GM19397 (cell line): ENCODE measurements at regions not wholly inside any gene's neighbourhood (a gene's known extent, or its start where the extent isn't known, plus 50 kb on each side); places are given as distances from the start of the nearest gene placed in this dataset.

Experiments
- ATAC-seq: cut with Tn5 transposase; IDR thresholded peaks from one replicate; pipeline ENCODE4 v1.9.1; 2021; ENCODE audit warnings: mild to moderate bottlenecking, moderate library complexity; ENCODE audit not compliant: unreplicated experiment

DNA sequence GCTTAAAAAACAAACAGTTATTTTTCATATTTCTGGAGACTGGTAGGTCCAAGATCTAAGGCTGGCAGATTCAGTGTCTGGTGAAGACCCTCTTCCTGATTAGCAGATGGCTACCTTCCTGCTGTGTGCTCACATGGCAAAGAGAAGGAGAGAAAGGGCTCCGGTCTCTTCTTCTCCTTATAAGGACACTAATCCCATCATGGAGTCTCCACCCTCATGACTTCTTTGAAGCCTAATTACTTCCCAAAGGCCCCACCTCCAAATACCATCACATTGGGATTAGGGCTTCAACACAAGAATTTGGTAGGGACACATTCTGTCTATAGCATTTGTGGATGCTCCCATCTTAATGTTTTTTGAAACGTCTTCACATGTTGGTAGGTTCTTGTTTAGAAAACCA, 391.1 kb downstream of the TMEM161B start:
- no peak for ATAC-seq

DNA sequence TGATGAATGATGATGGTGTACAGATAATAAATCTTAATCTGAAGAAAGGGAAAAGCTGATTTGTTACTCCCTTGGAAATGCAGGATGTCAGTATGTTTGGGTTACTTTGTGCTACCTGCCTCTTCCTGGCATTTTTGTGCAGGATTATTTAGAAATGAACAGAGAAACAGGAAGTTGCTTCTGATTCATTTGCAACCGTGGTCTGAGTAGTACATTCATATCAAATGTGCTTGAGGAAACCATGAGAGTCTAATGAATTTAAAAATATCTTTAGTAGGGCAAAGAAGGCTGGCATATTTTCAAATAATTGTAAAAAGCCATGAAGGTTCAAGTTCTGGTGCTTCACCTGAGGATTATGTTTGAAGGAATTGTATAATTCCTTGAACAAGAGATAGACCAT, 391.6 kb downstream of the TMEM161B start:
- no peak for ATAC-seq

DNA sequence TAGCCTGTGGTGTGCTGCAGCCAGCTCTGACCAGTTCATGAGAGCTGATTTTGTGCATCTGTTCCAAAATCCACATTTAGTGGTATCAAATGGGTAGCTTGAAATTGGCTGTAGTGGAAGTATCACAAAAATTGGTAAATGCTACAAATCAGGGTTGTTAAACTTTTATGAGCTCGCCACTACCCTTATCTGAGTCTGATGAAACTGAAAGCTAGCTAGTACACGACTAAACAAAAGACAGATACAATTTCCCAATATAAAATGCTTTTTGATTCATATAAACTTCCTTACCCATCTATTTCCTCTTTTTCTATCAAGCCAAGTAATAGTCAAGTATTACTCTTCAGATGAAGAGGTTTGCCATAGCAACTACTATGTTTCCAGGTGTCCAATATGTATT, 392.0 kb downstream of the TMEM161B start:
- ATAC-seq: no peak

DNA sequence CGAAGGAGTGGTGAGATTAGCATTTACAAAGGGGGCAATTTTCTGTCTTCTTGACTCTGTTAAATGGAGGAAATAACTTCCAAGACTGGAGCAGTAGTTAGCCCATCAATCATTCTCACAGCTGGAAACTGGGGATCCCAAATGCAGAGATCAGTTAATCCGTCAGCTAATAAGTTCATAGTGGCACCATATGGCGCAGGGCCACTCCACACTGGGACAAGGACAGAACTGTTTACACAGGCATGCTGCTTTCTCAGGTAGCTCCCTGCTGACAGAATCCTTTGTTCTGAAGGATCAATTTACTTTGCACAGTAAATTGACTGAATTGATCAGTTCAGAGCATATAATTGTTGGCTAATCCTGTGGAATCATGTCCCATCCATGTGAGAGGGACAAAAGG, 395.7 kb downstream of the TMEM161B start:
- ATAC-seq: no peak

DNA sequence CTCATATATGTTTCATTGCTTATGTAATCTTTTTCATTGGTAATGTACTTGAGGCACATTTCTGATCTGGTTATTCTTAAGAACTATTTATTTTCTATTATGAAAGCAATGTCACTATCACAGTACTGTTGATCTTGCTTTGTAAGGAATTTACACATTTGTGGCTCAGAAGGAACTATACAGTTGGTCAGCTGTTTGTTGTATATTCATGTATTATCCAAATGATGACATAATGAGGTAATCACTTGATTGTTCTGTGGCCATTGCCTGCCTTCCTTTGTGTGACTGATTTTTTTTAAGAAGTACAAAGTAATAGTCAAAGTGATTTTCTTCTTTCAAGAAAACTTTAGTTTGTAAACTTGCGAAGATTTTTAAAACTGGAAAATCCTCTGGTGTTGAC, 399.9 kb downstream of the TMEM161B start:
- no peak for ATAC-seq

DNA sequence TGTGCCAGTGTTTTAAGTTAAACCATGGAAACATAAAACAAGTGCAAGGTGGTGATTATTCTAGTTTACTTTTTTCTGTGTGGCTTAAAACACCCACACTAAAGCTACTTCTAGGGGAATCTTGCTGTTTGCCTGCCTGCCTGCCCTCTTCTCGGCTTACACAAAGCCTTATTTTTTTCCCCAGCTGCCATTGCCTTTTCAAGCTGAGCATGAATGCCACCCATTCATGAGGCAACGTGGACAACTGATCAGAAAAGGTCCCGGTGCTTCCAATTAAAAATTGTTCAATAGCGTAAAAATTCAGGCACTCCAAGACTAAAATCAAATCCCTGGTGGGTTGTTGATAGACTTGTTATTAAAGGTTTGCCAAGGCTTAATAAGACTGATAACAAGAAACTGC, 401.4 kb downstream of the TMEM161B start:
- ATAC-seq: no peak

DNA sequence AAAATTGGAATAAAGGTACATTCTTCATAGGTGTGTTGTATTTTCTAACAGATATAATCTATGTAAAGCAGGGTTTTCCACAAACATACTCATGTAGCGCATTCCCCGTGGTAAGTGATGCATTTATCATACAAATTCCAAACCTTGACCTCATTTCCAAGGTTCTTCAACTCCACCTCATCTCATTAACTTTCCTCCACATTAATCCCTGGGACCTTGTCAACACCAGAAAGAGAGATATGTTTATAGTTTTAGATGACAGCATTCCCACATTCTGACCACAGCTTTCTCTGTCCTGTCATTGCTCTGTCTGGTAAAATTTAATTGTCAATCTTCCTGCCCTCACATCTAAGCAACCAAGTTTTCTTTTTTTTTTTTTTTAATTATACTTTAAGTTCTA, 415.1 kb downstream of the TMEM161B start:
- no peak for ATAC-seq

DNA sequence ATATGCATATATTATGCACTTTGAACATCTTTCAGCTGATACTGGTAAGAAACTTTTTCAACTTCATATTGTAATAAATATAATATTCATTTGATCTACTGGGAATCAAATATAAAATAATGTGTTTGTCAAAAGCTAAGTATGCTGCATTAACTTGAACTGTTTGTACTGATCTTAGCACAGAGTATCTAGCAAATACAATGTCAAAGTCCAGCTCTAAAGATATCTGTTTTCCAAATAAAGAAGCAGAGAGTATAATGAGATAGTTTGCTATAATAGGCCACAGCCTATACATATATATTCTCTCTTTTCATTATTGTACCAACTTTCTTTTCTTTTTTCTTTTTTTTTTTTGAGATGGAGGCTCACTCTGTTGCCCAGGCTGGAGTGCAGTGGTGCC, 417.0 kb downstream of the TMEM161B start:
- ATAC-seq: no peak

DNA sequence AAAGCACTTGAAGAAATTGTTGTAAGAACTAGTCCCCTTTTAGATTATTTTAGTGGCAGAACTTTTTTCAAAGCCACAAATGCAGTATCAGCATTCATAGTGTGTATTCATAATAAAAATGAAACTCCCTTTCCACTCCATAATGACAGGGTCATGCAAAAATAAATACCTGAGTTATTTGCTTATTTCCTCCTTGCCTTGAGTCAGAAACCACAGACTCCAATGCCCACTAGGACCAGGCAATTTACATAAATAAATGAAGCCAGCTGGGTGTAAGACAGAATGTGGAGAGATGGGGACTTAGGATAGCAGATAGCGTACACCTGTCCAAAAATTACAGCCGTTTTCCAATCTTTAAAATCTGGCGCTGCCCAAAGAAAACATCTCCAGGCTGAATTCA, 417.8 kb downstream of the TMEM161B start:
- no peak for ATAC-seq

DNA sequence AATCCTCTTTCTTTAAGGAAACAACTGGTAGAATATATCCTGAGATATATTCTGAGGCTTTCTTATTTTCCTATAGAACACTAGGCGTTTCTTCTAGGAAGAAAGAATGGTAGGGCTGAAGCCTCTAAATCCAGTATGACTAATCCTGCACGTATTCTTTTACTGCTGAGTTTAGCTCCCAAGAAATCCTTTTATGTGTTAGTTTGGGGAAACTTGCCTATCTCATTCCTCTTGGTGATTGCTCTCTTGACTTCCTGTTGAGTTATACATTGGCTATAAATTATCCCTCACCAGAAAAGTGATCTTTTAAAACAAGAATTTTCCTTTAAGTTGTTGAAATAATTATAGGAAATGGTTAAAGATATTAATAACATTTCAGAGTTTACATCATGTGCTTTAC, 422.9 kb downstream of the TMEM161B start:
- no peak for ATAC-seq

DNA sequence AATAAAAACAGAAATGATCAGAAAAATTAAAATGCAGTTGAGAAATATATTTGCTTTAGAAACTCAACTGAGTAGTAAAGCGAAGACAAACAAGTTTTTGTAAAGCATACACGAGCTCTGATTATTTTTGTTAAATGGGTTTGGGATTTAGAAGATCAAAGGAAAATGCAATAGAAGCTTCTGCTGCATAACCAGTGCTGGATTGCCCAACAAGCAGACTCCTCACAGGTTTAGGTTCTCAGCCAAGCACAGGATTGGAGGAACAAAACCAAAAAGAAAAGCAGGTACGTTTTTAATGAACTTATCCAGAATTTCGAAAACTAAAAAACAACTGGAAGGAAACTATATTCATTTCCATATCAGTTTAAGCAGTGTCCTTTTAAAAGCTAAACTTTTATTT, 423.8 kb downstream of the TMEM161B start:
- ATAC-seq: no peak

DNA sequence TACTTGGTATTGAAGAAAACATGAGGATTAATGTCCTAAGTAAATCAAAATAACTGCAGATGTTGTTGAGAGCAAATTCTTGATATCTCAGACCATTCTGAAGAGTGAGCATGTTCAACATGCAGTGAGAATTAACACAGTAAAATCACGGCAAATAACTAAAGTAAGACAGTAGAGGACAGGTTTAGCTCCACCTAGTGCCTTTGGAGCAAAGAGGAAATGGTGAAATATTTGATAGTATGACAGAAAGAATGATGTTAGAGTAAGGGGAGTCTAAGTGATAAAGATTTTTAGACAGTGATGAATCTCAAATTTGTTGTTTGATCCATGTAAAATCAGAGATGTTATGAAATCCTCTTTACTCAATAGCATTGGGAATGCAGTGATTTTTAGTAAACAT, 424.2 kb downstream of the TMEM161B start:
- ATAC-seq: no peak

DNA sequence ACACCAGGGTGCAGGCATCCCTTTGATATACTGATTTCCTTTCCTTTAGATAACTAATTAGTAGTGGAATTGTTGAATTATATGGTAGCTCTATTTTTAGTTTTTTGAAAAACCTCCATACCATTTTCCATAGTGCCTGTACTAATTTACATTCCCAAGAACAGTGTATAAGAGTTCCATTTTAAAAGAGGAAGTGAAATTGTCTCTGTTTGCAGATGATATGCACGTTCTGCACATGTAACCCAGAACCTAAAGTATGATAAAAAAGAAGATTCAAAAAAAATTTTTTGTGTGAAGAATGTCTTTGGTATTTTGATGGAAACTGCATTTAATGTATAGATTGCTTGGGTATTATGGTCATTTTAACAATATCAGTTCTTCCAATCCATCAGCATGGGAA, 424.0 kb upstream of the CCNH start:
- no peak for ATAC-seq

DNA sequence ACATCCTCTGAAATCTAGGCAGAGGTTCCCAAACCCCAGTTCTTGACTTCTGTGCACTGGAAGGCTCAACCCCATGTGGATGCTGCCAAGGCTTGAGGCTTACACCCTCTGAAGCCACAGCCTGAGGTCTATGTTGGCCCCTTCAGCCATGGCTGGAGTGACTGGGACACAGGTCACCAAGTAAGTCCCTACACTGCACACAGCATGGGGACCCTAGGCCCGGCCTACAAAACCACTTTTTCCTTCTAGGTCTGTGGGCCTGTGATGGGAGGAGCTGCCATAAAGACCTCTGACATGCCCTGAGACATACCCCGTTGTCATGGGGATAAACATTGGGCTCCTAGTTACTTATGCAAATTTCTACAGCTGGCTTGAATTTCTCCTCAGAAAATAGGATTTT, 418.8 kb upstream of the CCNH start:
- no peak for ATAC-seq

DNA sequence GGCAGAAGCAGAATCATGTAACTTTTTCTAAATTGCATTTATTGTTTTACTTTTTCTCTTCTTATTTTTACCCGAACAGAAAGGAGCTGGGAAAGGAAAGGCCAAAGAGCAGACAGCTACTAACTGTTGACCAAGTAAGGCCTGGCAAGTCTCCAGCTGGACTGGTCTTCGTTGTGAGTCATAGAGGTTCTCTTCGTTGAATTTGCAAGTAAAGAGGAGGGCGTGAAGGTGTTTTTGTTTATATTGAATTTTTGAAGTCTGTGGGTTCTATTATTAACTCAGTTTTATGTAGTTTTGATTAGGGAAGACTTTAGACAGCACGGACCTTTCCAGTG, 416.5 kb upstream of the CCNH start:
- no peak for ATAC-seq

DNA sequence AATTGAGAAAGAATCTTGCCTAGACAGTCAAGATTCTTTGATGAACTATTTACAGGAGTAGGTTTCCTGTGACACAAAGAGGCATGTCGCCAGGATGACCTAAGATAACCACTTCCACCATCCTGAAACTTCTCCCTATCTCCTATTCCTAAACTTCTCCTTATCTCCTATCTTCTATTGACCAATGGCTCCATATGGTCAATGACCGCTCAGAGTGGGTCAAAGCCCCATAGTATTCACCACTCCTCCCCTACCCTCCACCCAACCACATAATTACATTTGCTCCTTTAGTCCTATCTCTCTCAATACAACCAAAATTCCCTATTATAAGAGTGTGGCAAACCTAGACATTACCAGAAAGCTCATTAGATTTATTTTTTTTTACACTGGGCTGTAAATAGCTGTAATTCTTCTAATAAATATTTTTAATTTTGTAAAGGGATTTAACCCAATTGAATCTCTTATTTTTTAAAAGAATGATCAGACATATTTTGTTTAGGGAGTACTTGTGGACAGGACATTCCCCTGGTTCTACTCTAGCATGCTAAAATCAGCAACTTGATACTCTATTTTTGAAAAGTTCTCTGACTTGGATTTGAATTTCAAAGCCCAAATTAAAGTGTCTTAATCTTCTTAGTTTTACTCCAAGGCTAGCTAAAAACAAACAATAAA, 416.0 kb upstream of the CCNH start:
- no peak for ATAC-seq

DNA sequence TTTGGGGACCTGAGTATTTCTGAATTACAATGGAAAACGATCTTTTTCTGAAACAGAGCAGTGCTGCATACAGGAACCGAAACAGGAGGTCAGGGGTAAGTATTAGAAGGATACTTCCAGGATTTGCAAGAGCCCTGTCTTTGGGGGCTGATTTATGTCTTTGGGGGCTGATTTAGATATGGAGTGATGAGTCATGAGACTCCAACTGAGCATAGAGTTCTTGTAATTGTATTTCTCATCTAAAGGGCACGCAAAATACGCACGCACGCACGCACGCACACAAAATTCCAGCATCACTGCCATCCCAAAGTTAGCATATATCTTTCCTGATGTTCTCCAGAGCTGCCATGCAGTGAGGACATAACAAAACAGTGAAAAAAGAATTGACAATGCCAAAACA, 414.8 kb upstream of the CCNH start:
- ATAC-seq: no peak

DNA sequence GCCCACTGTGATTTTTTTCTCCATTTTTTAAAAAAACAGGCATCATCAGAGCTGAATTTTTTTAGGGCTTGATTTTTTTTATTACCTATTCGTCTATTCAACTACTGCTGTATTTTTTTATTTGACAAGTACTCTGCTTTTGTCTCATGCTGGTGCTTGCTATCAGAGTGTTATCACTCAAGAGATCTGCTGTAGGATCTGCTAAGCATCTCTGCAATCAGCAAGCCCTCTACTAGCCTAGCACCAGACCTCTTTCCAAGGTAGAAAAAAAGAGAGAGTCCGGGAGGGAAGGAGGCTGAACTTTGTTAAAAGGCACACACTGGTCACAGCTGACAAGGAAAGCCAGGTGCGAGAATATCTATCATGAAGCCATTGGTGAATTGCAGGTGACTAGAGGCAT, 413.8 kb upstream of the CCNH start:
- no peak for ATAC-seq

DNA sequence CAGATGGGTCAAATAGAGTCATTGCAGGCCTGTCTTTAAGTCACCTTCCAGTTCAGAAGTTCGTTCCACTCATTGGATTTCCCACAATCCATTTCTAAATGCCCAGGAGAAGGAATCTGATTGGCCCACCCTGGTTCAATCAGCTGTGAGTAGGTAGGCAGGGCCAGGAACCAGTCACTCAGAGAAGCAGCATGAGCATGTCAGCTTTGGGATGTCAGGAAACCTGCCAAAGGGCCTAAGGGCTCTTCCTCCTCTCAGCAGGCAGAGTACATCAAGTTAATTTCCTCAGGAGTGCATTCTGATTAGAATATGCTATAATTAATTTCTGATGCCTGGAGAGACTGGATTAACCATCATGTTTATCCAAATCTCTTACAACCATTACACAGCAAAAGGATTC, 412.9 kb upstream of the CCNH start:
- ATAC-seq: no peak

DNA sequence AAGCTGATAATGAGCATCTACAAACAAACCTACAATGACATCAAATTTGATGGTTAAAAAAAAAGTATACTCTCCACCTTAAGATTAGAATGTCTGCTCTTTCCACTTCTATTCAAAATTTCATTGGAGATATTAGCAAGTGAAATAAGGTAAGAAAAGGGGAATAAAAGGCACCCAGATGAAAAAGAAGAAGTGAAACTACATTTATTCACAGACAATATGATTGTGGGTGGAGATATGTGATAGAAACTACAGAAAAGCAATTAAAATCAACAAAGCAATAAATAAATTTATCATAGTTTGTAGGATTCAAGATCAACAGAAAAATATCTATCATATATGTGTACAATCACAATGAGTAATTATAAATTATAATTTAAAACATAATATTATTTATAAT, 395.1 kb upstream of the CCNH start:
- ATAC-seq: no peak

DNA sequence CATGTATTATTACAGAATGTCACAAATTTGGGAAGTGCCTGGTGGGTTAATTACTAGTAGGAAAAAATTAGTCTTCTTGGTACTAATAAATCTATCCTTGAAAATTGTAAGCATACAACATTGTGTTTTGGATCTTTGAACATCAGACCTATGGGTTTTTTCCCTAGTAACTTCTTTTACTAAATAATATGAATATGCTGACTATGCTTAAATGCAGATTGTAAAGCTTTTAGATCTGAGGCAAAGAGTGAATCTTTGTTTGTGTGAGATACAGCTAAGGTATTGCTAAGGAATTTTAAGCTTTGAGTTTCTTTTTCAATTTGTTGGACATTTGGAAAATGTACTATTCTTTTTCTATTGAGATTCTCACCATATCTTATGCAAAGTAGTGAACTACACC, 390.6 kb upstream of the CCNH start:
- no peak for ATAC-seq

DNA sequence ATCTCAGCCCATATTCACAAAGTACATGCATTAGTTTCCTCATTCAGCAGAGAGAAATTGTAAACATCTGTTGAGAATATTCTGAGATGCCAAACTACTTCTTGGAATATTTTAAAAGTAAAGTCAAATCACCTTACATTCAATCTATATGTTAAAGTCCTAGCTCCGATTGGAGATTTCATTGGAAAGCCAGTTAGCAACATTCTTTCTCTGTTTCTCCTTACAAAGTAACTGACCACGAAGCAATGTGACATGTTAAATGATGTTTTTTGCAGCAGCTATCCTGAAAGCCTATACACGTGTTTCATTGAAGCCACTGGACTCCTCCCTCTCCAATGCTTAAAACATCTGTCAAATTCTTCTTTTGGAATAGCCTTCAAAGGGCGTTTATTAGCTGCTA, 379.1 kb upstream of the CCNH start:
- ATAC-seq: no peak

DNA sequence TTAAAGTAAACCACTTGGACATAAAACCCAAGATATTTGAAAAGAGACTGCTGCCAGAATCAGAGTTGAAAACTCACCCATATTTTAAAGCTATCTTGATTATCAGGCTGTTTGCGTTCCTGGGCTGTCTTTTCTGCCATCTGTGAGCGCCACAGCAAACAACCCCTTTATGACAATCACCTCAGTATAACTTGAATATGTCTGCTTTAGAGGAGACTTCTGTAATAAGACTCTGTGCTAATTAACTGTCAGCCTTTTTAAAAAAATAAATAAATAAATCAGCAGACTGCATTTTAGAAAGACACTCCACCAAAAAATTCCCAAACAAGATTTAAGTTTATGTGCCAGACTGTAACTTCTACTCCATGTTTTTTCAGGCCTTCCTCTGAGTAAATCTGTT, 375.7 kb upstream of the CCNH start:
- no peak for ATAC-seq
